ENCODE measurements at regions not wholly inside any gene's neighbourhood (a gene's known extent, or its start where the extent isn't known, plus 50 kb on each side); places are given as distances from the start of the nearest gene placed in this dataset.

- Mint-ChIP-seq H3K27me3 (ENCODE audit: unreplicated experiment) (no peaks in the 10 kb centered on the region), H3K36me3 (ENCODE audit: unreplicated experiment) (no peaks in the 10 kb centered on the region), H3K4me1 (ENCODE audit: low read depth, unreplicated experiment) (no peaks in the 10 kb centered on the region), H3K27ac (ENCODE audit: unreplicated experiment) (no peak overlapping the region), H3K9me3 (ENCODE audit: unreplicated experiment) (no peaks in the 10 kb centered on the region), H3K4me3 (ENCODE audit: unreplicated experiment) (no peak overlapping the region)
- TF ChIP-seq CTCF (IDR thresholded peaks at IDR 0.05; ENCODE audit: partially characterized antibody, unreplicated experiment) = no peak
- no peak for DNase-seq
These were observed 102.3 kb downstream of the NOC3L start for GRCh38 chr10:94260455-94260854.

GRCh38 chr10:94264085-94264484 lies 98.7 kb downstream of the NOC3L start:
- no peak overlapping the region for H3K4me3 Mint-ChIP-seq (ENCODE audit: unreplicated experiment)
- H3K27ac Mint-ChIP-seq (ENCODE audit: unreplicated experiment) = no peak overlapping the region
- DNase-seq = no peak
- no peaks in the 10 kb centered on the region for H3K36me3 Mint-ChIP-seq (ENCODE audit: unreplicated experiment)
- TF ChIP-seq CTCF (IDR thresholded peaks at IDR 0.05; ENCODE audit: partially characterized antibody, unreplicated experiment) = no peak
- H3K4me1 Mint-ChIP-seq (ENCODE audit: low read depth, unreplicated experiment) = no peaks in the 10 kb centered on the region
- H3K9me3 Mint-ChIP-seq (ENCODE audit: unreplicated experiment) = no peaks in the 10 kb centered on the region
- no peaks in the 10 kb centered on the region for H3K27me3 Mint-ChIP-seq (ENCODE audit: unreplicated experiment)

- Mint-ChIP-seq H3K36me3 (ENCODE audit: unreplicated experiment) (peaks cover 3% of the 10 kb centered on the region), H3K27ac (ENCODE audit: unreplicated experiment) (no peak overlapping the region), H3K9me3 (ENCODE audit: unreplicated experiment) (no peaks in the 10 kb centered on the region), H3K27me3 (ENCODE audit: unreplicated experiment) (no peaks in the 10 kb centered on the region), H3K4me1 (ENCODE audit: low read depth, unreplicated experiment) (no peaks in the 10 kb centered on the region), H3K4me3 (ENCODE audit: unreplicated experiment) (no peak overlapping the region)
- no peak for DNase-seq
- no peak for TF ChIP-seq CTCF (IDR thresholded peaks at IDR 0.05; ENCODE audit: partially characterized antibody, unreplicated experiment)
These were observed 96.6 kb downstream of the NOC3L start for GRCh38 chr10:94266091-94266490.

GRCh38 chr10:94268652-94269051 lies 94.1 kb downstream of the NOC3L start:
- no peak for DNase-seq
- no peaks in the 10 kb centered on the region for H3K4me1 Mint-ChIP-seq (ENCODE audit: low read depth, unreplicated experiment)
- no peak overlapping the region for H3K27ac Mint-ChIP-seq (ENCODE audit: unreplicated experiment)
- H3K4me3 Mint-ChIP-seq (ENCODE audit: unreplicated experiment) = no peak overlapping the region
- TF ChIP-seq CTCF (IDR thresholded peaks at IDR 0.05; ENCODE audit: partially characterized antibody, unreplicated experiment) = no peak
- H3K36me3 Mint-ChIP-seq (ENCODE audit: unreplicated experiment) = peaks cover 5% of the 10 kb centered on the region
- H3K27me3 Mint-ChIP-seq (ENCODE audit: unreplicated experiment) = no peaks in the 10 kb centered on the region
- H3K9me3 Mint-ChIP-seq (ENCODE audit: unreplicated experiment) = no peaks in the 10 kb centered on the region

- H3K4me3 Mint-ChIP-seq (ENCODE audit: unreplicated experiment) = no peak overlapping the region
- no peak overlapping the region for H3K27ac Mint-ChIP-seq (ENCODE audit: unreplicated experiment)
- no peak for TF ChIP-seq CTCF (IDR thresholded peaks at IDR 0.05; ENCODE audit: partially characterized antibody, unreplicated experiment)
- H3K27me3 Mint-ChIP-seq (ENCODE audit: unreplicated experiment) = no peaks in the 10 kb centered on the region
- peaks cover 5% of the 10 kb centered on the region for H3K36me3 Mint-ChIP-seq (ENCODE audit: unreplicated experiment)
- no peaks in the 10 kb centered on the region for H3K9me3 Mint-ChIP-seq (ENCODE audit: unreplicated experiment)
- H3K4me1 Mint-ChIP-seq (ENCODE audit: low read depth, unreplicated experiment) = no peaks in the 10 kb centered on the region
- DNase-seq = no peak
These were observed 88.5 kb downstream of the NOC3L start for GRCh38 chr10:94274142-94274787.

All from glutamatergic neuron (in vitro differentiated cells).